Bone marrow (tissue), 2 donors: ENCODE measurements at regions not wholly inside any gene's neighbourhood (a gene's known extent, or its start where the extent isn't known, plus 50 kb on each side); places are given as distances from the start of the nearest gene placed in this dataset.
"Not testable (repeated sequence)": the region's sequence is repeated elsewhere in the genome, so short reads cannot be mapped to it uniquely, and the experiment has no call there.

Experiments used
- DNase-seq, 2 donors: peaks; one replicate each; lab custom pipeline; 2025; lab: John Stamatoyannopoulos, UW

DNA sequence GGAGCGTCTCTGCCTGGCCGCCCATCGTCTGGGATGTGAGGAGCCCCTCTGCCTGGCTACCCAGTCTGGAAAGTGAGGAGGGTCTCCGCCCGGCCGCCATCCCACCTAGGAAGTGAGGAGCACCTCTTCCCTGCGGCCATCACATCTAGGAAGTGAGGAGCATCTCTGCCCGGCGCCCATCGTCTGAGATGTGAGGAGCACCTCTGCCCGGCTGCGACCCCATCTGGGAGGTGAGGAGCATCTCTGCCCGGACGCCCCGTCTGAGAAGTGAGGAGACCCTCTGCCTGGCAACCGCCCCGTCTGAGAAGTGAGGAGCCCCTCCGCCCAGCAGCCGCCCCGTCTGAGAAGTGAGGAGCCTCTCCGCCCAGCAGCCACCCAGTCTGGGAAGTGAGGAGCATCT, 84.5 kb downstream of the IDS start:
- not testable (repeated sequence) for DNase-seq

DNA sequence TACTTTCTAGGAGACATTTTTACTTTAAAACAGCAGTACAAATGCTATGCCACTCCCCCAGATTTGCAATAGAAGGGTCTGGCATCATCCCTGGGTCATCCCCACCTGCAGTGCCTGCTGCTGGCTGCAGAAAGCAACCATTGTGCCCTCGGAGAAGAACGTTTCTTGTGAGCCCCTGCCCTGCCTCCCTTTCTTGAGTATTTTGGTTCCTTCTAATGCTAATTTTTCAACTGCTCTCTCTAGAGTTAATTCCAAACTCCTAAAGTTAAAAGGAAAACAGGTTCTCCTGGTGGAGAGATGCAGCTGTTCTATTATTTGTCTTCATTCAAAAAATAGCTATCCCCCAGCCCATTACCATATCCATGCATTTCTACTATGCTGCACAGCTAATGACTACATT, 107.1 kb downstream of the IDS start:
- DNase-seq, result no peak

DNA sequence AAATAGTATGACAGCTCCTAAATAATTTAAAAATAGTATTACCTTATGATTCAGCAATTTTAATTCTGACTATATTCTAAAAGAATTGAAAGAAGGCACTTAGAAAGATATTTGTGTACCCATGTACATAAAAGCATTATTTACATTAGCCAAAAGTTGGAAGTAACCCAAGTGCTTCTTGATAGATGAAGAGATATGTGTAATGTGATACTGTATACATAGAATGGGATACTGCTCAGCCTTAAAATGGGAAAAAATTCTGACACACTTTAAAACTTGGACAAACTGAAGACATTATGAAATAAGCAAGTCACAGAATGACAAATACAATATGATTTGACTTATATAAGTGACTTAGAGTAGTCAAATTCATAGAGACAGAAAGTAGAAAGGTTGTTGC, 112.2 kb downstream of the IDS start:
- DNase-seq, result no peak

DNA sequence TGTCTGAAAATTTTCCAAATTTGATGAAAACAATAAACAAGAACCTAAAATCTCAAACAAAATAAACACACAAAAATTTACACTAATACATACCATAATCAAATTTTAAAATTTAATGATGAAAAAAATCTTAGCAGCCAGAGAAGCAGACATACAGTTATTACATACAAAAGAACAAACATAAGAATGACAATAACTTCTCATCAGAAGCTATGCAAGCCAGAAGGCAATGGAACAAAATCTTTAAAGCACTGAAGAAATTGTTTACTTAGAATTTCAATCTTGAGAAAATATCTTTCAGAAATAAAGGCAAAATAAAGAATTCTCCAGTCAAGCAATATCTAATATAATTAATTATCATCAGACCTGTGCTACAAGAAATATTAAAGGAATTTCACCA, 121.3 kb downstream of the IDS start:
- DNase-seq, result no peak

DNA sequence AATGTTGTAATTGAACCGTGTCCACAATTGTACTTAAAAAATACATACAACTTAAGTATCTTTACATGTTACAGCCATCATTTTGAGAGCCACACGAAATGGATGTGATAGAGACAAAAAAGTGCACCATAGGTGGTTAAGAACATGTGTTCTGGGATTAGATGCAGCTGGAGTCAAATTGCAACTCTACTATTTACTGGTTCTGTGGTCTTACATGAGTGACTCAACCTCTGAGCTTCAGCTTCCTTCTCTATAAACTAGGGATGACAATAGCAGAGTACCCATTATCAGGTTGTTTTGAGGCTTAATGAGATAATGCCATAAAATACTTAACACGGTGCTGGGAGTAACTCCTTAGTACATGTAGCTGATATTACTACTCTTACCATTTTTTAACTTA, 130.4 kb downstream of the IDS start:
- no peak for DNase-seq

DNA sequence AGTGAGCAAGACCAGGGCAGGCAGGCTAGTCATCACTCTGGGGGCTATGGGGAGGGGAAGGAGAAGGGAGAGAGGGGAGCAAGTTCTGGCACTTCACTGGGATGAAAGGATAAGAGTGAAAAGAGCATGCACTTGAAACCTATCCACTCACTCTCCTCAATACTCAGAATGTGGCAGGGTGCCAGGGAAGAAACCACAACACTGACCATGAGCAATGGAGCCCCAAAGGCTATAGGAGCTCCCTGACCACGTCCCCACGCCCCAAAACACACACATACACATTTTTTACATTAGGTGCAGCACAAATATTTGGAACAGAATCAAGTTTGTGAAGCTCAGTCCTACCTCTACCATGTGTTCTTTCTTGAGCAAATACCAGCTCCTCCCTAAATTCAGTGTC, 132.2 kb downstream of the IDS start:
- no peak for DNase-seq

DNA sequence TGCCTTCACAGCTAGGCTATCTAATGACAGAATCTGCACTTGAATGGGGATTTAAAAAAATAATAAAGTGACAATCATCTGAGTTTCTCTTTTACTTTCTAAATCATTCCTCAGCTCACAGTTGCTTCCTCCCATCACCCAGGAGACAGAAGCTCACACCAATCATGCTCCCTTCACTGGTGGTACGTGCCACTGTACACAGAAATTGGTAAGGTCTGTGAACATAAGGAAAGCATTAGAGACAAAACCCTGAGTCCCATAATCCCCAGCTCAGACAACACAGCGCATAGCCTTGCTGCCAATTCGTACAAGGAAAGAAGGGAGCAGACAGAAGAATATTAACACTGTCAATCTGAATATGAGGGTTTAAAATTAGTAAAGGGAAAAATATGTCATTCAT, 133.1 kb downstream of the IDS start:
- no peak for DNase-seq

DNA sequence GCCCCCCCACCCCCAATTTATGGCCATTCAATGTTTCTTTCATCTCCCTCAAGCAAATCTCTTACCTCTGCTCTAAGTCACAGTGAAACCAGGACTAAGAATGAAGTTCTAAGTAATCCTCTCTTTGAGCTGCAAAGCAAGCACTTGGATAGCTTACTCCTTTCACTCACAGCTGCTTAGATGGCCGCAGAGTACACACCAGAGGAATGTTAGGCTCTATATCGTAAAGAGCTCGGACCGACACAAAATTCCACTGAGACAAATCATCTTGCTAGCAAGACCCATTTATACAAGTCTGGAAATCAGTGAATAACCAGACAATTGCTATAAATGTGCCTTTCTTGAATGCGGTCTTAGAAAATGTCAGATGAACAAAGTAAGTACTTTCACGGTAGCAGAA, 135.0 kb downstream of the IDS start:
- no peak for DNase-seq

DNA sequence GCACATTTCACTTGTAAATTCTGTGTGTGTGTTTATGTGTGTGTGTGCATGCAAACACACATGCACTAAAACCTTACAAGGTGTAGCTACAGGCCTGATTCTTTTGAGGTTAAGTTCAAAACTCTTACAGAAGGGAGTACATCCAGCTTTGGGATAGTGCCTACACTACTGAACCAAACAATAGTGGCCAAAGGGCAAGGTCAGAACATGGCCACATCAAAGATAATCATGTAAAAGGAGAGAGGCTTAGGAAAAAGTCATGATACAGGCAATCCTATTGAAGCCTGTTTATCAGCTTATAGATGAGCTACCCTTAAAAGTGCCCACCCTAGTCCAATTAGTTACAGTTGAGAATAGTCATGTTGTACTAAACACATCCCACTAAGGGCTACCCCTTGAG, 139.6 kb downstream of the IDS start:
- DNase-seq, result no peak

DNA sequence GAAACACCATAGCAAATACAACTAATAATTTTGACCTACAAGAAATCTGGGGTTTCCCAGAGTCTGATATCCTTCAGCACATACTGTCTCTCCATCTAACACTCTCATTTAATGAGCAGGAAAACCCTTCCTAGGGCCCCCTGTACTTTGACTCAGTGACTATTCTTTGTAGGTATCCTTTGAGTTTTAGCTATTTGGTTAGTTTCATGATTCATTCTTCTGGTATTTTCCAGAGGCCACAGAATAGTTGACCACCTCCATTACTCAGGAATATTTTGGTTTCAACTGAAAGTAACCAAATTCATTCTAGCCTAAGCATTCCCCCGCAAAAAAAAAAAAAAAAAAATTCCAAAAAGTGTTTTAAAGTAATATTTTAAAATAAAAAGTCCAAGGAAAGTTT, 140.0 kb downstream of the IDS start:
- DNase-seq, result no peak

DNA sequence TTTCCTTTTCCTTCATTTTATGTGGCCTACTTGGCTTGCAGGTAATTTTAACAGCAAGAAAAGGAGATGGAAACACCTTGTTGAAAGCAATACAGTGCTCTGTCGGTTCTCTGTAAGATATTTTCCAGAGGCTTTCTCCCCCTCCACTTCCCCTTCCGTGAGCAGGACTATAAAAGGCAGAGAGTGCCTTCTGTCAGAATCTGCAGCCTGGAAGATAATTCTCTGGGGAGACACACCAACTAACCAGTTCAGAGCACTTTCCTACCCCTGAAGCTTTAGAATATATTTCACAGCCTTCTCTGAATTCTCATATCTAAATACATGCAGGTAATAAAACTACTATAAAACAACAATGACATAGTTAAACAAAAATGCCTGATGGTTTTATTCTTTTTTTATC, 141.1 kb downstream of the IDS start:
- DNase-seq, result no peak

DNA sequence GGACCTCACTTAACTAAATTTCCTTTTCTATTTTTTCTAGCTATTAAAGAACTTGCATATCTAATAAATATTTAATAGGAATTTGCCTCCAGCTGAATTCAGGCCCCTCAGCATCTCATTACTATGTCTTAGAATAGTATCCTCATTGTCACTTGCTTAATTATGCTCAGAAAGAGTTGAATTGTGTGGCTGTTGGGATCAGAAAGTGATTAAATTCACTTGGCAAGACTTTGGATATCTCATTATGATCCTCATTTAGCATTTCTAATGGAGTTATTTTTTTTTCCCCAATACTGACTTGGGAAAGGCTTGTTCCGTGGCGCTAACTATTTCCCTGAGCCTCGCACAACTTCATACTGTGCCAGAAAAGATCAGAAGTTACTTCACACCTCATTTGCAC, 158.8 kb downstream of the IDS start:
- DNase-seq, result no peak

DNA sequence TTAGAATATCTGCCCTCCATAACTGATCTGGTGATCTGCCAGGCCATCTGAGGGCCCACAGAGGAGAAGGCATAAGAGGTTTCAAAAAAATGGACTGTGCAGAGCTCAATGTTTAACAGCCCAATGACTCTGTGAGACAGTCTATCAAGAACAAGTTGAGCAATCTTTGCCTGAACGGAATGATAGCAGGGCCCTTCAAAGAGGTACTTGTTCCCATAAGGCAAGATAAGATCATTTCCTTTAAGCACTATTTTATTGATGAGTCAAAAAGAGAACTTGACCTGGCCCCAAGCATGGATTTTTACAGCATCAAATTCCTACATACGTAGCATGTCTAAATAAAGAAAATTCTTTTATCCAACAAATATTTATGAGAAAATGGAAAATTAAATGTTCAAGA, 182.8 kb downstream of the IDS start:
- no peak for DNase-seq

DNA sequence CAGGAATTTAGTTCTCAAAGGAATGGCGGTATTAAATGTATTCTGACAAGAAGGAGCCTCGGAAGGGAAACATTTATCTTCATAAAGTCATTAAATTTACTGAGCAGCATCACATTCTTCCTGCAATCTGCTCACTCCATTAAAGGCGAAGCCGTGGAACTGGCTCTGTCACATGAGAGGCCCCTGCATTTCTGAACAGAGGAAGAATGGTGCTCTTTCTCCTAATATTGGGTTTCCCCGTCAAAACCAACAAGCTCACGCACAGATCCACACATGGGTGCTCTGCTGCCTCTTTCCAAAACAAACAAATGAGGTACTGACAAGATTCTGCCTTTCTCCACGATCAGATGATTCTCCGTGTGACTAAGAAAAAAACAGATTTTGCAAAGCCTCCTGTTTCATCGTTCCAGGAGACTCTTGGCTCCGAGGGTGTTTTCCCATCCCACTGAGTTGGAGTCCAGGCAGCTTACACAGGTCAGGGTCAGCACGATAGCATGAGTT, 191.2 kb downstream of the IDS start:
- no peak for DNase-seq

DNA sequence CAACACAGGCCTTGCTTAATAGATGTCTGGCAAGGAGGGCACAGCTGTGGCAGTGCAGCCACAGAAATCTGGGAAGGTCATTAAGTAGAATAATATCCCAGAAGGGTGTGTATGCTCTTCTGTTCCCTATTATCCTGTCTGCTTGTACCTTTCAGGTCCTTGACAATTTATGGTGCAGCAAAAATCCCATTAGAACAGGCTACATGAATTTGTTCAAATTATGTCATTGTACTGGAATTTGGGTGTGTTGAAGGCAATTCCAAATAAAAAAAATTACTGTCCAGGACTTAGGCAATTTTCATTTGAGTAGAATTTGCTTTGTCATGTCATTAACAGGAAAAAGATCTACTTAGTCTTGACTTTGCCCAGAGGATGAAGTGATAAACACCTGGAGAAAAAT, 192.1 kb downstream of the IDS start:
- DNase-seq, result no peak

DNA sequence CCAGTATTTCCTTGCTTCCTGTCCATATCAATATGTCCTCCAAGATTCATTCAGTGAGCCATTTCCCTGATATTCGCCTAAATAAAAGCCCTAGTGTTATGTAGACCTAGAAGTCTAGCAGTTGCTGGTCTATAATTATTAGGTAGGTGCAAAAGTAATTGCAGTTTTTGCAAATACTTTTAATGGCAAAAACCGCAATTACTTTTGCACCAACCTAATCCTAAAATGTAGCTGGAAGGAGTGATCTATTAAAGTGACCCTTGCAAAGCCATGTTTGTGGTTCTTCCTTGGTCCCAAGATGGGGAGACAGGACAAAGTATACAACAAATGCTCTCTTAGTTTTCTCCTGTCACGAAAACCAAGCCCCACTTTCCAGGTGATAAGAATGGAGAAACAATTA, 193.0 kb downstream of the IDS start:
- DNase-seq, result no peak

DNA sequence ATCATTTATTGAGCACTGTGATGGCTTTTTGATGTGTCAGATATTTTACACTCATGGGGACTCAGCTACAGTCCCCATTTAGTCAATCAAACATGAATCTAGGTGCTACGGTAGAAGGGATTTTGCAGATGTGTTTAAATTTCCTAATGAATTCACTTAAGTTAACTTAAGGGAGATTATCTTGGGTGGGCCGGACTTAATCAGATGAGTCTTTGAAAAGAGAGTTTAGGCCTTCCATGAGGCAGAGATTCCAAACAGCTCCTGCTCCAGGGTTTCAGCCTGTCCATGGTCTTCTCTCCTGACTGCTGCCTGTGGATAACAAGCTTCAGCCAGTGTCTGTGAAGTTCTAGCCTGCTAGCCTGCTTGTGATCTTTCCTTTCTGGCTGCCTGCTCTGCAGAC, 202.4 kb downstream of the IDS start:
- DNase-seq, result no peak

DNA sequence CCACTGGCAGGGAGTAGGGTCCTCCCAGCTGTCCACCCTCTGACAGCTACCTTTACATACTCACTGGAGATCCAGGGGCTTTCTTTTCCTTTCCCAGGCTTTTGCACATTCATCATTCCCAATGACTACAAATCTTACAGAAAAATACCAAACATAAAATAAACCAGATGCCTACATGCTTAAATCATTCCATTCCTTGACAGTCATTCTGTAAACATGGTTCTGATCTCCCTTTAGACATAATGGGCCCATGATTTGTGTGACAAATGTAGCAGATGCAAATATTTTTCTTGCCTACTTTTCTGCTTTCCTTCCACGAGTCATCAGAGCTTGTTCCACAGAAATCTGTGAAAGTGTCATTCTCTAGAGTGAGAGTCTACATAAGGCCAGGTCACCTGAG, 207.0 kb downstream of the IDS start:
- DNase-seq, result no peak

DNA sequence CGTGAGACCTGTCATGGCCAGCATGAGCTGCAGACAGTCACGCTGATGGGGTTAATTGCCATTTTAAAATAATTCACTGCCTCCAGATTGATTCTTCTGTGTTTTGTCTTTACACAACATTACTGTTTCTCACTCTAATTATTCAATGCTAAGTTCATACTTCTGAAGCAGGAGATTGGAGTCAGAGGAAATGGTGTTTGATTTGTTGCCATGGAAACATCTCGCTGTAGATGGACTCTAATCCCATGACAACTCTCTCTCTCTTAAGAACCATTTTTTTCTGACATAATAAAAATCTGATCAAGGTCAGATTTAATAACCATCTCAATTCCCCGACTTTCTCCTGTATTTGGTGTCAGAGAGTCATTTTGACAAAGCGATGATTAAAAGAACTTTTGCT, 209.0 kb downstream of the IDS start:
- no peak for DNase-seq

DNA sequence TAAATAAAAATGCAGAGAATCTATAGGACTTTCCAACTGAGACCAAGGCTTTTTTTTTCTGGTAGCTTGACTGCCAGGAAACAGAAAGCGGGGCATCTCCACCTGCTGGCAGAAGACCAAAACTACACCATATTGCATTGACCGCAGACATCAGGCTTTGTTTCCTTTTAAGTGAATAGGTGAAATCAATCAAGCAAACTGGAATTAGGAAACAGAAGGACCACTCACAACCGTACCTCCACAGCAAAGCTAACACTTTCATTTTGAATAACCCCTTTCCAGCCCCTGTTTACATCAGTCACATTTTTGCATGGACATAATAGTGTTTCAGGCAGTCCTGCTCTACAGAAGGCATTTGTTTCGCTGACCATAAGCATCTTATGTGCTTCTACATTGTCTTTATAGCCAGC, 218.2 kb downstream of the IDS start:
- DNase-seq, result peak in 1 of 2 donors; percentile 8

DNA sequence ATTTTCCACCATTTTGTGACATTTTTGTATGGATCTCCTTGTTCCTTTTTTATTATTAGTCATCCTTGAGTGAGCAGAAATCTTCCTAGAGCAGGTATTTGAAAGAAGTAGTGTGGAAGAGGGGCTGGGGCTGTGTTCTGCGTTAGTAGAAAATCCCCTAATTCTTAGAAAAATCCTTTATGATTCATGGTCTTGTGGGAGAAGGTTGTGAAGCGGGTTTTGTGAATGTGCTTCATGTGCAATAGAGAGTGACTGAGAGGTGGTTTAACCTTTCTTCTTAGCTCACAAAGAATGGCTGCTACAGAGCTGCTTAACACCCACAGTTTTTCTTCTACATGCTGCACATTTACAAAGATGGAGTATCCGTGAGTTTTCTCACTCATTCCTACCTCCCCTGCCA, 220.5 kb downstream of the IDS start:
- no peak for DNase-seq

DNA sequence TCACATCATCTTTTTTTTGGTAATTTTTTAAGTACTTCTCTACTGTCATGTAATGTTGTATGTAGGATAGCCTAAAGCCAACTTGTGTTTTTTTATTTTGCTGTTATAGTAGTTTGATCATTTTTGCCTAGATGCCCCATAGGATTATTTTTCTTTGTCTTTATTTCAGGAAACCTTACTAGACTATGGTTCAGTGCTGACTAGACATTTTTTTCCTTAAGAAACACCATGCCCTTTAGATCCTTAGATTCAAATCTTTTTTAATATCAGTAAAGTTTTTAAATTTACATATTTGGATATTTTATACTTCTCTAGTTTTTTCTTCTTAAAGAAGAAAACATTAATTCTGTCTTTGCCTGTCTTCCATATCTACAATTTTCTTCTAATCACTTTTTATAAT, 221.3 kb downstream of the IDS start:
- no peak for DNase-seq

DNA sequence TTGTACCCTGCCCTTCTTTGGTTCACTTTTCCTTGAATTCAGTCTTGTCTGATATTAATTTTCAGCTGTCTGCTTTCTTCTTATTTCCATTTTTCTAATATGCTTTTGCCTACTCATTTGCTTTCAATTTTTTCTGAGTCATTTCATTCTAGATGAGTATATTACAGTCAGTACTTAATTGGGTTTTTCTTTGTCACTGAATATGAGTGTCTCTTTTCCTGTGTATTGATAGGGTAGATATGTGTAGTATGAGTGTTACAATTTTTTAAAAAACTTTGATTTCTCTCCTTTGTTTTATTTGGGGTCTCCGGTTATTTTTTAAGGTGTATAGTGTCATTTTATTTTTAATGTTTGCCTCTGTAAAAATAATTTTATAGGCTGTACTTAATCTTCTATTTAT, 222.2 kb downstream of the IDS start:
- no peak for DNase-seq

DNA sequence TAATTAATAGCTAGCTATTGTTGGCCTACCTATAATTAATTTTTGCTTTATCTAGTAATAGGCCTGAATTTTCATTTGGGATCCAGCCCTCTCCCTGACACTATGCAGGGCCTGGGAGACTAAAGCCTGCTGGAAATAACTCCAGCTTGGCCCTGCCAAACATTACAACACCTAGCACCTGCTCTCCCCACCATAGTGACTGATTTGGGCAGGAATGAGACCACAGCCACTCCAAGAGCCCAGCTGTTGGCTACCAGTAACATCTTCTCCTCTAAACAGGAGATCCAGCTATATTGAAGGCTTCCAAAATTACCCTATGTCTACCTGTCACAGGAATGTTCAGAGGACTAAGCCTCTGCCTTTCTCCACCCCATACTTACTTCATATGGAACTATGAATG, 225.1 kb downstream of the IDS start:
- no peak for DNase-seq

DNA sequence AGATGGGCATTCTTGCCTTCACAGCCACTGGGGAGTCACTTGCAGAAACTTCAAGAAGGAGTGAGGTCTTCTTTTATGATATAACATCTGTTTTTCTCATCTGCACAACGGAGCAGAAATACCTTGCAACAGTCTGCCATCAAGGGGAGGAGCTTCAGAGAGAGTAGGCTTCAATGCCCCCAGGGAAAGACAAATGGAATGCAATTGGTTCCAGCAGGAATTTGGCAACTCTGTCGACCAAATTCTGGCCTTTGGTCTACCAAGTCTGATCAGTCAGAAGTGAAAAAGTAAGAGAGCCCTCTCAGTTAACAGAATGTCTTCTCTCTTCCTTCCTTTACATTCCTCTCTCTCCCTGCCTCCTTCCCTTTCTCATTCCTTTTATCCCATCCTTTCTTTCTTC, 229.3 kb downstream of the IDS start:
- DNase-seq, result no peak
